HG03460 (cell line): ENCODE measurements at regions not wholly inside any gene's neighbourhood (a gene's known extent, or its start where the extent isn't known, plus 50 kb on each side); places are given as distances from the start of the nearest gene placed in this dataset.
"Not testable (repeated sequence)": the region's sequence is repeated elsewhere in the genome, so short reads cannot be mapped to it uniquely, and the experiment has no call there.

Source experiments
- ATAC-seq: cut with Tn5 transposase; IDR thresholded peaks from one replicate; pipeline ENCODE4 v1.9.1; 2021; ENCODE audit not compliant: unreplicated experiment

- ATAC-seq: no peak
Measured at GRCh38 chr2:22037274-22037673, 913.5 kb downstream of the TDRD15 start.

- no peak for ATAC-seq
Measured at GRCh38 chr2:22043784-22044183, 920.0 kb downstream of the TDRD15 start.

DNA sequence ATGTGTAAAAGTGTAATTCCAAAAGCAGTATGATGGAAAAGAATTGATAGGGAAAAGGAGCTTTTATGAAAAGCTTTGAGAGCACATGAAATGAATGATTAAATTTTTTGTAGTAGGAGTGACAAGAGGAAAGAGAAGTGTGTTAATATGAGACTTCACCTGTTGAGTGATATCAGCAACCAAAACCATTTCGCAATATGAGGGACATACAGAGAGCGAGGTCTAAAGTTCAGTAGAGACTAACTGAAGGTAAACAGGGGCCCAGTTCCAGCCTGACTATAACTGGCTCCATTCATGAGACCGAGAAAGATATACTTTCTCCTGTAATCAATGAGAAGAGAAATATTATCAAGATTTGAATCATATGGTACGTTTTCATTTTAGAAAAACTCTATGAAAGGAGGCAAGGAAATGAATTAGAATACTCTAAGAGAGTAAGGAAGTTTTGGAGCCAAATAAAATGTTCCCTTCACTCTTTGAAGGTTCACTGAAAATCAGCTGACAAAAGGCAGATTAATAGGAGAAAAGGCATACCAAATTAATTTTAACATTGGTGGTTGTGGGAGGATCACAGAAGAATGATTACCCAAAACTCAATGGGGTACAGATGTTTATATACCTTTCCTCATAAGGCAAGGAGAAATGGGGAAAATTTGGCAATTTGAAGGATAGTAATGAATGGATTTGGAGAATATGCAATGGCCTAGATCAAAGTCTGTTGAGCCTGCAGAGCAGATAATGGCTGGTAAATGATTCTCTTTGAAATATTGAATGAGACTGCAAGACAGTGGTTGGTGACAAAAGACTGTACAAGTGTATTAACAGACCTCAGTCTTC, 932.2 kb downstream of the TDRD15 start:
- no peak for ATAC-seq

DNA sequence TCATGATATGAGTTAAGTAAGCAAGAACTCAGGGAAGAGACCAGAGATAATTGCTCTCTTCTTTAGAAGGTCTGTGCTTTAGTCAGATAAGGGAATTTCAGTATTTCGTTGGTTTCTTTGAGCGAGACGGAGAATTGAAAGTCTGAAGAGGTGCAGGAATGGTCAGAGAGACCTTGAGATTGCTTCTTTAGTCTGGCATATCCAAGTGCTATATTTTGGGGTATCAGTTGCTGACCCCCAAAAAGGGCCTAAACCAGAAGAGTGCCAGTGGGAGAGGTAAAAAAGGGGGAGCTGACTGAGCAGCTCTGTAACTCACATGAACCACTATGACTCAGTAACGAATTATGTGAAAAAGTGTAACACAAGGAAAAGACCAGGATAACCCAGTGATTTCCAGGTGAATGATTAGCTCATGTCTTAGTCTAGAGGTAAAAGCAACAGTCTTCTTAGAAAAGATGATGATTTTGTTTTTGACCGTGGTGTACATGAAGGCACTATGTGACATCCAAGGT, 932.9 kb downstream of the TDRD15 start:
- no peak for ATAC-seq

DNA sequence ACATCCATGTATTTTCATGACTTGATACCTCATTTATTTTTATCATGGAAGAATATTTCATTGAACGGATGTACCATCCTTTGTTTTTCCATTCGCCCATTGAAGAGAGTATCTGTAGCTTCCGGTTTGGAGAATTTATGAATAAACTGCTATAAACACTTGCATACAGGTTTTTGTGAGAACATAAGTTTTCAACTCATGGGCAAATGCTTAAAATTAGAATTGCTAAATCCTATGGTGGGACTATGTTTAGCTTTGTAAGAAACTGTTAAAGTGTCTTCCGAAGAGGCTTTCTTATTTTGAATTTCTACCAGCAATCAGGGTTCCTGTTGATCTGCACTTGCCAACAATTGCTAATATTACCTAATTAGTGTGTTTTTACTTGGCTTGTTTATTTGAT, 938.9 kb downstream of the TDRD15 start:
- ATAC-seq: no peak

DNA sequence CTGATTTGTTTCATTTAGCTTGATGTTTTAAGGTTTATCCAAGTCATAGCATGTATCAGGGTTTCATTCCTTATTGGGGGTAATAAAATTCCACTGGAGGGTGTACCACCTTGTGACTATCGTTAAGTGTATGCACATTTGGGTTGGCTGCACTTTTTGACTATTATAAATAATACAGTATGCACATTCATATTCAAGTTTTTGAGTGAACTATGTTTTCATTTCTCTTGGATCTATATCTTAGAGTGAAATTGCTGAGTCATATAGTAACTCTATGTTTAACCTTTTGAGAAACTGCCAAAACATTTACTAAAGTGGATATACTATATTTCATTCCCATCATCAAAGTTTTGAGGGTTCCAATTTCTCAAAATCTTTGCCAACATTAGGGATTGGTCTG, 952.7 kb downstream of the TDRD15 start:
- no peak for ATAC-seq

GRCh38 chr2:22078701-22079100, 954.9 kb downstream of the TDRD15 start:
- no peak for ATAC-seq

DNA sequence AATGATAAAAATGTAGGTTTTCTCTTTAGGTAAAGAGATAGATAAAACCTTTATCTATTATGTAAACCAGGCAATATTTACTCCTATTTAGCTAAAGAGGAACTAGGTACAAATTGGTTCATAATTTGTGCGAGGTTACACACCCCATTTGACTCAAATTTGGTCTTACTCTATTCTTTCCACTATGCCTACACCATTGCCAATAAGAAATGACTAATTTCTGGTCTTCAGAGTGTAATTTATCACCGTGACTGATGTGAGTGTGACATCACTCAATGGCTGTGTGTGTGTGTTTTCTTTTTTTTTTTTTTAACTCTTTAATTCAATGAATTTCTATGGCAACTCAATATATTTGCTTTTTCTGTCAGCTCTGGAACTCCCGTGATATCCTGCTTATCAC, 955.8 kb downstream of the TDRD15 start:
- no peak for ATAC-seq

DNA sequence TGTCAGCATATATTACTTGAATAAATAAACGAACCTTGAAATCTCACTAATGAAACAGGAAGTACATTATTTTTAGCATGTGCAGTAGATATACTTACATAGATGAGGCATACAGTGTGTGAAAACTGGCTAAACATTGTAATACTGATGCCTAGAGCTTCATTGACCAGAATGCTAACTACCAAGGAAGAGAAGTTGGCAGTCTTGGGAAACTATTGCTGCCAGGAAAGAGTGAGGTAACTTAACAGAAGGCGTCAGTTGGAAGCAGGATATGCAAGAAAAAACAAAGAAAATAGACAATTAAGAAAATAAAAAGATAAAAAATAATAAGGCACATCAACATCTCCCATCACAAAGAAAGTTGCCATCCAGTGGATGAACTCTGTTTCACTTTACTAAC, 963.0 kb downstream of the TDRD15 start:
- ATAC-seq: no peak

DNA sequence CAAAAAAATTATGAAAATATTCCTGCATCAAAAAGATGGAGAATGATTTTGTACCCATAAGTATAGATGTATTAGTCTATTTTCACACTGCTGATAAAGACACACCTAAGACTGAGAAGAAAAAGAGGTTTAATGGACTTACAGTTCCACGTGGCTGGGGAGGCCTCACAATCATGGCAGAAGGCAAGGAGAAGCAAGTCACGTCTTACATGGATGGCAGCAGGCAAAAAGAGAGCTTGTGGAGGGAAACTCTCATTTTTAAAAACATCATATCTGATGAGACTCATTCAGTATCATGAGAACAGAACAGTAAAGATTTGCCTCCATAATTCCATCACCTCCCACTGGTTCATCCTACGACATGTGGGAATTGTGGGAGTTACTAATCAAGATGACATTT, 979.8 kb downstream of the TDRD15 start:
- ATAC-seq: not testable (repeated sequence)

DNA sequence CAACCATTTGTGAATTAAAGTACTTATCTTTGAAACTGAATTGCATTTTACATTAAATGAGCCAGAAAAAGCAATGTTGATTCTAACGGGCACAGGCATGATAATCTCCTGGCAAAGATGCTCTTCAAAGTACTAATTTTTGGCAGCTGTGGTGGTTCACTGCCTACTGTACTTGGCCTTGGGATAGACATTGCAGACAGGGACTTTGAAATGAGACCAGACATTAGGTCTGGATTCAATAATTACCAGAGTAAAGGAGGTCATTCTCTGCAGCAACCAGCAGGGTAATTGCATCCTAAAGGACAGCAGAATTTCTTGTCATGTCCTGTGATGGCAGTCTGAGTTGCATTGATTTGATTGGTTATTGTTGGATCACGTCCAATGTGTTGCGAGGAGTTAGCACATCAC, 986.5 kb downstream of the TDRD15 start:
- no peak for ATAC-seq

DNA sequence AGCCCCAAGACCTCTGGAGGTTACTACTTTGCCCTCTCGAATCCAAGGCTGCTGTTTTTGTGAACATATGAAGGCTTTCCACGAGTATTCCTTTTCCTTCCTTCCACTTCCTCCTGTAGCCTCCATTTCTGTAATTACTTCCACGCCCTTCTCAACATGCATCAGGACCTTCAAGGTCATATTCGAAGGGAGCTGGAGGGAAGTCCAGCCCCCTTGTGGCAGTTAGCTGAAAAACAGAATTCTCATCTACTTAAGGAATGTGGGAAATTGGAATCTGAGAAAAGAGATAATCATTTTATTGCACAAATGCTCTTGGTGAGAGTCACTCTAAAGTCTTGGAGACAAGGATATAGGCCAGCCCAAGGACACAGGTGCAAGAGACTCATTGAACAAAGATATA, 1000.2 kb downstream of the TDRD15 start:
- ATAC-seq: no peak

DNA sequence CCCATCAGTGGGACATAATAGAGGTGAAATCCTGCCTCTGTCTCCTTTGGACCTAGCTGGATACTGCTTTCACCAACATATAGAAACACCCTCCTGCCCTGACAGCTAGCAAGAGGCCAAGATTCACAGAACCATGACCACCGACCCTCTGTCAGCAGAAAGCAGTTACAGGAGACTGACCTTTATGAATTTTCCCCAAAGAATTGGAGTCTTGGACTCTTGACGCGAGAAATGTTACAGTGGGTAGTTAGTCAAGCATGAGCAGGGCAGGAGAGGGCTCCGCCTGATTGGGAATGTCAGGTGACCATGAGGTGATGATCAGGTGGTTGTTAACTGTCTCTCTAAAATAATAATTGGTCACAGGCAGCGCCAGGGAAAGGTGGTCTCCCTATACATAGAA, 1002.3 kb downstream of the TDRD15 start:
- no peak for ATAC-seq

DNA sequence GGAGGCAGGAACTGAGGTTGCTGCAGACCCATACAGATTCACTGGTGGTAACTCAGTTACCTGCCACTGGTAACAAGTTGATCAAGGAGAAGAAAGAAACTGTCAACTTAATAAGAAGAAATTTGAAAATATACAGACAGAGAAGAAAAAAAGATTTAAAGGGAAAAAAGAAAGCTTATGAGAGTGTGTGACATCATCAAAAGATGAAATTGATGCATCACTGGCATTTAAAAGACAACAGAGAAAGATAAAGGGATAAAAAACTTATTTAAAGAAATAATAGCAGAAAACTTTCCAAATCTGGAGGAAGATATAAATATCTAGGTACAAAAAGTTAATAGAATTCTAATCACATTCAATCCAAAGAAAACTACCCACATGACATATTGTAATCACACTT, 1003.2 kb downstream of the TDRD15 start:
- ATAC-seq: no peak

- no peak for ATAC-seq
Measured at GRCh38 chr2:22134421-22134820, 1010.7 kb downstream of the TDRD15 start.

DNA sequence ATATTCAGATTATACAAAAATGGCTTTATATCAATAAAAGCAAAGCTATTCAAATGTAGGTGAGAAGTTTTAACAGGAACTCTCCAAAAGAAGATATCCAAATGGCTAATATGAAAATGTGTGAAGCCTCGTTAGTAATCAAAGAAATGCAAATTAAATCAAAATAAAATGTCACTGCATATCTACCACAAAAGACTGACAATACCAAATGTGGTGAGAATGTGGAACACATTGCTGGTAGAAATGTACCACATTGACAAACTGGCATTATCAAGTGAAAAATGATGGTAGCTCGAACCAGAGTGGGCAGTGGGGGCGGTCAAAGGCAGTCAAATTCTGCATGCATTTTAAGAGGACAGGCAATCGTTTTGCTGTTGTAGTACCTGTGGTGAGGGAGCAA, 1012.7 kb downstream of the TDRD15 start:
- no peak for ATAC-seq

- ATAC-seq: no peak
Measured at GRCh38 chr2:22143840-22144239, 1020.1 kb downstream of the TDRD15 start.

GRCh38 chr2:22153931-22154613, 1030.3 kb downstream of the TDRD15 start:
- ATAC-seq: no peak

DNA sequence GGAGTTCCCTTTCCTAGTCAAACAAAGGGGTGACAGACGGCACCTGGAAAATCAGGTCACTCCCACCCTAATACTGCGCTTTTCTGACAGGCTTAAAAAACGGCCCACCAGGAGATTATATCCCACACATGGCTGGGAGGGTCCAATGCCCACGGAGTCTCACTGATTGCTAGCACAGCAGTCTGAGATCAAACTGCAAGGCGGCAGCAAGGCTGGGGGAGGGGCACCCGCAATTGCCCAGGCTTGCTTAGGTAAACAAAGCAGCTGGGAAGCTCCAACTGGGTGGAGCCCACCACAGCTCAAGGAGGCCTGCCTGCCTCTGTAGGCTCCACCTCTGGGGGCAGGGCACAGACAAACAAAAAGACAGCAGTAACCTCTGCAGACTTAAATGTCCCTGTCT, 1032.9 kb downstream of the TDRD15 start:
- not testable (repeated sequence) for ATAC-seq

DNA sequence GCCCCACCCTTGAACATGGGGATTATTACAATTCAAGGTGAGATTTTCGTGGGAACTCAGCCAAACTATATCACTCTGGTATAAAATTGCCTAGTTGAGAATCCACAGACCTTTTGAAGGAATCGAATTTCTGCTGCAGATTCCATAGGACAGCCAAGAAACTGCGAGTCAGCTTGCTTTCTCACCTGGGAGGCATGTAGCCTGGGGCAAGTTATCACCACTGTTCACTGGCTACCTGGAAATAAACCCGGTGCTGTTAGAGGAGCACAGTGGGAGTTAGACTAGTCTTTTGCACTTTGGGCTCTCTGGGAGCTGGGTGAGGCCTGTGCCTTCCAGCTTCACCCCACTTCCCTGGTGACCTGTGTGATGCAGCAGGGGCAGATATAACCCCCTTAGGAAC, 1043.5 kb downstream of the TDRD15 start:
- ATAC-seq: no peak

GRCh38 chr2:22175003-22175402, 1051.2 kb downstream of the TDRD15 start:
- ATAC-seq: no peak

GRCh38 chr2:22185251-22185650, 1061.5 kb downstream of the TDRD15 start:
- ATAC-seq: no peak
